GM23248 (cell line): ENCODE measurements at regions not wholly inside any gene's neighbourhood (a gene's known extent, or its start where the extent isn't known, plus 50 kb on each side); places are given as distances from the start of the nearest gene placed in this dataset.

ENCODE experiments used
- EZH2 ChIP-seq: fragments of 200-600 bp; sonication (generic); IDR thresholded peaks from 2 replicates; pipeline ENCODE4 v1.6.1; 2018; ENCODE audit warnings: antibody characterized with exemption, mild to moderate bottlenecking; ENCODE audit not compliant: insufficient read depth, poor library complexity, severe bottlenecking
- EZH2phosphoT487 ChIP-seq: fragments of 200-600 bp; sonication (generic); IDR thresholded peaks from 2 replicates; pipeline ENCODE4 v1.6.1; 2018; ENCODE audit warnings: antibody characterized with exemption, moderate library complexity, mild to moderate bottlenecking, low read depth; ENCODE audit not compliant: insufficient read depth

DNA sequence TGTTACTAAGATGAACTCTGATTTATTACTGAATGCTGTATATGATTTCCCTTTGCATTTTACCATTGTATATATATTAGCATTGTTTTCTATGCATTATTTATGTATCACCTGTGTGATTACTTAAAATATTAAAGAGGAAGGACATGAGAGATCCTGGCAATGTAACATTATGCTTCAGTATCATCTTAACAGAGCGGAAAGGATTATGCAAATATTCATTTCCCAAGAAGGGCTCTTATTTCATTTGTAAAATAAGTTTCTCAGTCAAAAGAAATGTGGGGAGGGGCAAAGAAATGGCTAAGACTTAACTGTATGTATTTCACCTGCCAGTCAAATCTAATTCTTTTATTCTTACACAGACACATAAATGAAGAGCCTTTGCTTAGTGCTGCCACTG, 654.2 kb upstream of the PKDCC start:
- TF ChIP-seq EZH2 = no peak
- TF ChIP-seq EZH2phosphoT487 = no peak
